H1 (cell line): ENCODE measurements at regions not wholly inside any gene's neighbourhood (a gene's known extent, or its start where the extent isn't known, plus 50 kb on each side); places are given as distances from the start of the nearest gene placed in this dataset.

ENCODE experiments used
- CTCF ChIA-PET: fragments of 300-600 bp; sonication (Branson Sonifier 250); formaldehyde crosslinking; loops from one replicate; lab custom pipeline; 2021; ENCODE audit not compliant: partially characterized antibody; lab: Charles Lee
- POLR2A ChIA-PET: fragments of 300-600 bp; sonication (Branson Sonifier 250); formaldehyde crosslinking; loops from one replicate; lab custom pipeline; 2021; ENCODE audit warnings: inconsistent platforms; ENCODE audit not compliant: partially characterized antibody; lab: Charles Lee
- DNase-seq, 2 experiments: peaks; one replicate each; pipeline versions ENCODE4 v3.0.0 to v3.0.0-alpha.2; 2010 to 2022; ENCODE audit warnings: low spot score in 2 of 2, low read depth in 1 of 2, mixed read lengths in 1 of 2
- FAIRE-seq: peaks from 2 replicates; lab custom pipeline; 2011; peaks lifted over from hg19 to GRCh38; lab: Jason Lieb, UNC
- H2AFZ ChIP-seq: 2 replicates; pipeline ENCODE4 v1.8.1; 2012; ENCODE audit warnings: low read length, inconsistent platforms
- H2AK5ac ChIP-seq: 2 replicates; pipeline ENCODE4 v1.6.1; 2013; ENCODE audit warnings: low read depth, low read length
- H2BK120ac ChIP-seq: replicated peaks from 2 replicates; pipeline ENCODE3; 2013; ENCODE audit warnings: low read depth, low read length, inconsistent platforms
- H2BK12ac ChIP-seq: 2 replicates; pipeline ENCODE4 v1.6.1; 2013; ENCODE audit warnings: low read depth, low read length
- H2BK15ac ChIP-seq: 2 replicates; pipeline ENCODE4 v1.6.1; 2013; ENCODE audit warnings: low read length
- H2BK20ac ChIP-seq: 2 replicates; pipeline ENCODE4 v1.6.1; 2013; ENCODE audit warnings: low read length
- H2BK5ac ChIP-seq: 2 replicates; pipeline ENCODE4 v1.6.1; 2013; ENCODE audit warnings: low read depth, low read length
- H3K14ac ChIP-seq: 2 replicates; pipeline ENCODE4 v1.6.1; 2013; ENCODE audit warnings: inconsistent platforms; ENCODE audit not compliant: insufficient read length
- H3K18ac ChIP-seq: 2 replicates; pipeline ENCODE4 v1.6.1; 2013; ENCODE audit warnings: low read length; ENCODE audit errors: extremely low read depth
- H3K23ac ChIP-seq: 2 replicates; pipeline ENCODE4 v1.6.1; 2013; ENCODE audit warnings: inconsistent platforms; ENCODE audit not compliant: insufficient read length
- H3K23me2 ChIP-seq: 2 replicates; pipeline ENCODE4 v1.6.1; 2013; ENCODE audit warnings: low read depth, low read length
- H3K27ac ChIP-seq: 2 replicates; pipeline ENCODE4 v1.6.1; 2011; ENCODE audit warnings: low read depth, low read length, inconsistent platforms
- H3K27me3 ChIP-seq, 4 experiments: replicated peaks in 1 of 4; 1 replicate in 1 of 4; 2 replicates in 3 of 4; pipeline versions ENCODE4 v1.6.1 to v1.8.1; 2011 to 2013; ENCODE audit warnings: low read length in 3 of 4, mild to moderate bottlenecking in 3 of 4, inconsistent platforms in 2 of 4, mixed read lengths in 2 of 4, moderate library complexity in 1 of 4; ENCODE audit not compliant: control insufficient read depth in 3 of 4, insufficient read depth in 3 of 4; ENCODE audit errors: extremely low read depth in 1 of 4
- H3K36me3 ChIP-seq, 4 experiments: 2 replicates each; pipeline versions ENCODE4 v1.6.1 to v1.8.1; 2011 to 2013; ENCODE audit warnings: mild to moderate bottlenecking in 4 of 4, low read length in 3 of 4, moderate library complexity in 2 of 4, control low read depth in 1 of 4, inconsistent platforms in 1 of 4; ENCODE audit not compliant: insufficient read depth in 4 of 4, control insufficient read depth in 2 of 4
- H3K4ac ChIP-seq: replicated peaks from 2 replicates; pipeline ENCODE3; 2013; ENCODE audit warnings: low read length, low read depth, mixed read lengths, inconsistent platforms; ENCODE audit not compliant: insufficient read length
- H3K4me1 ChIP-seq, 4 experiments: replicated peaks in 1 of 4; 1 replicate in 1 of 4; 2 replicates in 3 of 4; pipeline versions ENCODE4 v1.6.1 to v1.8.1; 2011 to 2013; ENCODE audit warnings: low read length in 3 of 4, inconsistent platforms in 2 of 4, mixed read lengths in 1 of 4; ENCODE audit not compliant: insufficient read depth in 4 of 4, control insufficient read depth in 3 of 4
- H3K4me2 ChIP-seq, 2 experiments: 2 replicates each; pipeline versions ENCODE4 v1.6.1 to v1.8.1; 2011 to 2013; ENCODE audit warnings: low read depth in 2 of 2, low read length in 2 of 2, control low read depth in 1 of 2, inconsistent platforms in 1 of 2, mild to moderate bottlenecking in 1 of 2; ENCODE audit not compliant: insufficient read depth in 1 of 2
- H3K4me3 ChIP-seq, 4 experiments: fragments of 200-600, 300-600 bp in 1 of 4; sonication (generic), shearing (Covaris generic), sonication (Bioruptor Twin) in 1 of 4; 2 replicates each; pipeline versions ENCODE4 v1.5.1 to v1.8.1; 2011 to 2016; ENCODE audit warnings: low read length in 4 of 4, low read depth in 3 of 4, control low read depth in 2 of 4, inconsistent platforms in 2 of 4, mild to moderate bottlenecking in 2 of 4, mixed read lengths in 1 of 4, moderate library complexity in 1 of 4; ENCODE audit not compliant: insufficient read depth in 2 of 4; ENCODE audit errors: extremely low read depth in 1 of 4
- H3K56ac ChIP-seq: replicated peaks from 2 replicates; pipeline ENCODE3; 2013; ENCODE audit warnings: low read depth, mild to moderate bottlenecking, mixed read lengths, low read length, inconsistent platforms; ENCODE audit not compliant: insufficient read length
- H3K79me1 ChIP-seq: 2 replicates; pipeline ENCODE4 v1.6.1; 2013; ENCODE audit warnings: low read depth, low read length, control low read depth
- H3K79me2 ChIP-seq, 2 experiments: 2 replicates each; pipeline versions ENCODE4 v1.6.1 to v1.8.1; 2012 to 2013; ENCODE audit warnings: low read length in 2 of 2, mild to moderate bottlenecking in 2 of 2, inconsistent platforms in 1 of 2; ENCODE audit not compliant: insufficient read depth in 2 of 2, control insufficient read depth in 1 of 2
- H3K9ac ChIP-seq, 4 experiments: replicated peaks in 1 of 4; 1 replicate in 1 of 4; 2 replicates in 3 of 4; pipeline versions ENCODE4 v1.6.1 to v1.8.1; 2011 to 2013; ENCODE audit warnings: low read depth in 3 of 4, low read length in 3 of 4, control low read depth in 2 of 4, mild to moderate bottlenecking in 2 of 4, moderate library complexity in 2 of 4, inconsistent platforms in 1 of 4; ENCODE audit errors: extremely low read depth in 1 of 4
- H3K9me3 ChIP-seq, 2 experiments: 2 replicates each; pipeline versions ENCODE4 v1.6.1 to v1.8.1; 2012 to 2013; ENCODE audit warnings: mild to moderate bottlenecking in 2 of 2, moderate library complexity in 2 of 2, control low read depth in 1 of 2, inconsistent platforms in 1 of 2, low read depth in 1 of 2, low read length in 1 of 2, mixed read lengths in 1 of 2; ENCODE audit not compliant: insufficient read depth in 2 of 2
- H4K20me1 ChIP-seq, 2 experiments: replicated peaks in 1 of 2; 2 replicates each; pipeline versions ENCODE3 to v1.8.1; 2011 to 2013; ENCODE audit warnings: inconsistent platforms in 2 of 2, low read length in 2 of 2, mild to moderate bottlenecking in 1 of 2; ENCODE audit not compliant: insufficient read depth in 2 of 2, control insufficient read depth in 1 of 2
- H4K5ac ChIP-seq: 2 replicates; pipeline ENCODE4 v1.6.1; 2013; ENCODE audit warnings: low read length, low read depth, mixed read lengths, inconsistent platforms; ENCODE audit not compliant: insufficient read length
- H4K8ac ChIP-seq: 2 replicates; pipeline ENCODE4 v1.8.0; 2013; ENCODE audit warnings: mild to moderate bottlenecking, moderate library complexity, low read length, inconsistent platforms; ENCODE audit not compliant: insufficient read depth; ENCODE audit errors: extremely low read depth
- H4K91ac ChIP-seq: replicated peaks from 2 replicates; pipeline ENCODE3; 2013; ENCODE audit warnings: low read length, mixed read lengths, inconsistent platforms; ENCODE audit not compliant: insufficient read length
- BRCA1 ChIP-seq: IDR thresholded peaks from 2 replicates; pipeline ENCODE4 v1.6.1; 2012; ENCODE audit warnings: low read depth, low read length, improper control_type of control experiment
- CHD1 ChIP-seq: IDR thresholded peaks from 2 replicates; pipeline ENCODE4 v1.6.1; 2012; ENCODE audit warnings: low read depth, low read length, improper control_type of control experiment
- EP300 ChIP-seq, 2 experiments: IDR thresholded peaks; 1 replicate in 1 of 2; 2 replicates in 1 of 2; pipeline ENCODE4 v1.6.1; 2011 to 2012; ENCODE audit warnings: low read depth in 2 of 2, low read length in 2 of 2, mild to moderate bottlenecking in 2 of 2, borderline replicate concordance in 1 of 2, inconsistent platforms in 1 of 2, moderate library complexity in 1 of 2
- HDAC2 ChIP-seq, 2 experiments: fragments of 300-600 bp in 1 of 2; sonication (generic) in 1 of 2; IDR thresholded peaks; 2 replicates each; pipeline ENCODE4 v1.6.1; 2011 to 2012; ENCODE audit warnings: low read depth in 2 of 2, low read length in 2 of 2, mild to moderate bottlenecking in 2 of 2, moderate library complexity in 2 of 2, borderline replicate concordance in 1 of 2, inconsistent platforms in 1 of 2
- HDAC6 ChIP-seq: IDR thresholded peaks from one replicate; pipeline ENCODE4 v1.7.1; 2012; ENCODE audit warnings: low read depth, mild to moderate bottlenecking, inconsistent platforms, low read length, moderate library complexity
- NRF1 ChIP-seq: IDR thresholded peaks from 2 replicates; pipeline ENCODE4 v1.6.1; 2011; ENCODE audit warnings: mild to moderate bottlenecking, low read depth, low read length, improper control_type of control experiment
- RBBP5 ChIP-seq: IDR thresholded peaks from 2 replicates; pipeline ENCODE4 v1.7.1; 2012; ENCODE audit warnings: low read depth, mild to moderate bottlenecking, inconsistent platforms, low read length, moderate library complexity, borderline replicate concordance
- TBP ChIP-seq: IDR thresholded peaks from 2 replicates; pipeline ENCODE4 v1.6.1; 2011; ENCODE audit warnings: low read depth, low read length, improper control_type of control experiment
- WGBS, 2 experiments: shearing (Covaris generic) in 1 of 2; methylation state at CpG; one replicate each; pipeline versions ENCODE4 v1.1.6 to v1.1.7; 2013 to 2015; ENCODE audit warnings: low lambda C conversion rate in 2 of 2, mixed read lengths in 2 of 2, inconsistent platforms in 1 of 2, low coverage in 1 of 2, missing lambda C conversion rate in 1 of 2; ENCODE audit not compliant: insufficient replicate concordance in 2 of 2, insufficient coverage in 1 of 2, insufficient read length in 1 of 2; ENCODE audit errors: extremely low coverage in 1 of 2, missing lambda C conversion rate in 1 of 2; 5-methylcytosine and 5-hydroxymethylcytosine counted together
- TF ChIP-seq, protein P1 (sequence below): IDR thresholded peaks from 2 replicates; pipeline ENCODE4 v1.6.1; 2011; ENCODE audit warnings: low read depth, mild to moderate bottlenecking, low read length; ENCODE audit not compliant: insufficient read depth
- TF ChIP-seq, protein P2 (sequence below): IDR thresholded peaks from 2 replicates; pipeline ENCODE4 v1.6.1; 2012; ENCODE audit warnings: low read length, inconsistent platforms

GRCh38 chr20:19888269-19888671, 128.9 kb upstream of the NAA20 start:
- ChIA-PET CTCF (interaction anchor here (1.1 to 2.7 kb wide), 4 partner anchors 14 to 101 kb away, joined by 3 to 8 read pairs (median 4); no protein-coding TSS in a partner anchor), POLR2A (interaction anchor here (0.5 kb wide), 1 partner anchor 140 kb away, joined by 3 read pairs; no protein-coding TSS in a partner anchor)
- Histone ChIP-seq H3K4ac (no peak overlapping the region), H3K79me2 (no peaks in the 10 kb centered on the region), H3K9ac (no peak overlapping the region), H4K91ac (no peak overlapping the region), H4K8ac (no peak overlapping the region), H3K56ac (no peak overlapping the region), H4K5ac (no peak overlapping the region), H2BK15ac (no peak overlapping the region), H2AK5ac (no peak overlapping the region), H3K27ac (no peak overlapping the region), H3K79me1 (no peaks in the 10 kb centered on the region), H2BK5ac (no peak overlapping the region), H3K23me2 (0 out of 2 replicates have a peak, but pooled peaks cover 3% of the 10 kb centered on the region), H3K18ac (no peak overlapping the region), H3K27me3 (no peaks in the 10 kb centered on the region), H2BK20ac (no peak overlapping the region), H2AFZ (no peak overlapping the region), H2BK120ac (no peak overlapping the region), H3K14ac (no peak overlapping the region), H3K36me3 (no peaks in the 10 kb centered on the region), H2BK12ac (no peak overlapping the region), H3K23ac (no peak overlapping the region), H3K9me3 (no peaks in the 10 kb centered on the region), H3K4me1 (no peaks in the 10 kb centered on the region), H3K4me3 (no peak overlapping the region), H3K4me2 (no peak overlapping the region), H4K20me1 (no peaks in the 10 kb centered on the region)
- DNase-seq (no peak), FAIRE-seq (no peak)
- WGBS, 2 experiments = 91% methylated on average over 8 of the region's 8 CpGs; no CpG with 5 or more reads in 1 of the 2 experiments
- TF ChIP-seq NRF1 (no peak), HDAC2 (IDR thresholded peaks at IDR 0.05; ENCODE audit: borderline replicate concordance in 1 of 2, low read depth in 2 of 2, low read length in 2 of 2) (no peak), RBBP5 (no peak), EP300 (IDR thresholded peaks at IDR 0.05; ENCODE audit: borderline replicate concordance in 1 of 2, low read depth in 2 of 2, low read length in 2 of 2) (no peak), HDAC6 (no peak), CHD1 (no peak), BRCA1 (no peak), TBP (no peak)
- TF ChIP-seq, protein P1, sequence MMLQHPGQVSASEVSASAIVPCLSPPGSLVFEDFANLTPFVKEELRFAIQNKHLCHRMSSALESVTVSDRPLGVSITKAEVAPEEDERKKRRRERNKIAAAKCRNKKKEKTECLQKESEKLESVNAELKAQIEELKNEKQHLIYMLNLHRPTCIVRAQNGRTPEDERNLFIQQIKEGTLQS = no peak
- TF ChIP-seq, protein P2, sequence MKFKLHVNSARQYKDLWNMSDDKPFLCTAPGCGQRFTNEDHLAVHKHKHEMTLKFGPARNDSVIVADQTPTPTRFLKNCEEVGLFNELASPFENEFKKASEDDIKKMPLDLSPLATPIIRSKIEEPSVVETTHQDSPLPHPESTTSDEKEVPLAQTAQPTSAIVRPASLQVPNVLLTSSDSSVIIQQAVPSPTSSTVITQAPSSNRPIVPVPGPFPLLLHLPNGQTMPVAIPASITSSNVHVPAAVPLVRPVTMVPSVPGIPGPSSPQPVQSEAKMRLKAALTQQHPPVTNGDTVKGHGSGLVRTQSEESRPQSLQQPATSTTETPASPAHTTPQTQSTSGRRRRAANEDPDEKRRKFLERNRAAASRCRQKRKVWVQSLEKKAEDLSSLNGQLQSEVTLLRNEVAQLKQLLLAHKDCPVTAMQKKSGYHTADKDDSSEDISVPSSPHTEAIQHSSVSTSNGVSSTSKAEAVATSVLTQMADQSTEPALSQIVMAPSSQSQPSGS = no peak
